ENCODE measurements at regions not wholly inside any gene's neighbourhood (a gene's known extent, or its start where the extent isn't known, plus 50 kb on each side); places are given as distances from the start of the nearest gene placed in this dataset.

GRCh38 chr2:11955884-11956291 lies 209.5 kb downstream of the LPIN1 start:
- DNase-seq = no peak

GRCh38 chr2:11962707-11963328 lies 216.4 kb downstream of the LPIN1 start:
- no peak for DNase-seq

GRCh38 chr2:11963966-11964365 lies 217.5 kb downstream of the LPIN1 start:
- DNase-seq = no peak

- no peak for DNase-seq
These were observed 221.6 kb downstream of the LPIN1 start for GRCh38 chr2:11967946-11968465.

- DNase-seq = no peak
These were observed 222.1 kb downstream of the LPIN1 start for GRCh38 chr2:11968521-11968920.

- no peak for DNase-seq
These were observed 223.3 kb downstream of the LPIN1 start for GRCh38 chr2:11969774-11970173.

- no peak for DNase-seq
These were observed 228.1 kb downstream of the LPIN1 start for GRCh38 chr2:11974573-11974972.

GRCh38 chr2:11975373-11975772 lies 228.9 kb downstream of the LPIN1 start:
- DNase-seq = no peak

GRCh38 chr2:11976073-11976472 lies 229.6 kb downstream of the LPIN1 start:
- DNase-seq = no peak

GRCh38 chr2:11977766-11978524 lies 231.5 kb downstream of the LPIN1 start:
- DNase-seq = no peak

GRCh38 chr2:11980809-11981208 lies 234.4 kb downstream of the LPIN1 start:
- no peak for DNase-seq

- no peak for DNase-seq
These were observed 237.0 kb downstream of the LPIN1 start for GRCh38 chr2:11983401-11983800.

GRCh38 chr2:11983870-11984269 lies 237.4 kb downstream of the LPIN1 start:
- no peak for DNase-seq

GRCh38 chr2:11984316-11985158 lies 238.1 kb downstream of the LPIN1 start:
- DNase-seq = no peak

GRCh38 chr2:11985817-11986566 lies 239.6 kb downstream of the LPIN1 start:
- no peak for DNase-seq

GRCh38 chr2:11987151-11987550 lies 240.7 kb downstream of the LPIN1 start:
- no peak for DNase-seq

GRCh38 chr2:11988691-11989353 lies 242.4 kb downstream of the LPIN1 start:
- no peak for DNase-seq

GRCh38 chr2:11989354-11989703 lies 242.9 kb downstream of the LPIN1 start:
- no peak for DNase-seq

GRCh38 chr2:11990576-11990975 lies 244.1 kb downstream of the LPIN1 start:
- no peak for DNase-seq

GRCh38 chr2:11993749-11994148 lies 247.3 kb downstream of the LPIN1 start:
- DNase-seq = no peak

- DNase-seq = no peak
These were observed 249.0 kb downstream of the LPIN1 start for GRCh38 chr2:11995456-11995855.

- no peak for DNase-seq
These were observed 250.2 kb downstream of the LPIN1 start for GRCh38 chr2:11996618-11997017.

Data from activated CD8-positive, alpha-beta memory T cell treated with anti-CD3 and anti-CD28 coated beads, Interleukin-2, amount 50 U/mL, for 4 hours (primary cell).